Fibroblast of lung (primary cell): ENCODE measurements at regions not wholly inside any gene's neighbourhood (a gene's known extent, or its start where the extent isn't known, plus 50 kb on each side); places are given as distances from the start of the nearest gene placed in this dataset.

ENCODE experiments used
- CTCF ChIP-seq, 2 donors: IDR thresholded peaks in 1 of 2; conservative IDR thresholded peaks in 1 of 2; 1 replicate in 1 of 2; 2 replicates in 1 of 2; pipeline ENCODE4 v1.5.1; 2011 to 2012; ENCODE audit warnings: low read length in 2 of 2, control low read depth in 1 of 2, inconsistent platforms in 1 of 2, low read depth in 1 of 2, mild to moderate bottlenecking in 1 of 2
- EZH2 ChIP-seq: IDR thresholded peaks from 2 replicates; pipeline ENCODE4 v1.5.1; 2012; ENCODE audit warnings: low read length, control low read depth, mild to moderate bottlenecking; ENCODE audit errors: missing control alignments

- TF ChIP-seq CTCF (conservative IDR thresholded peaks at IDR 0.05 in 1 of 2, IDR thresholded peaks at IDR 0.05 in 1 of 2; ENCODE audit: low read depth in 1 of 2, low read length in 2 of 2) (no peak), EZH2 (no peak)
Measured at GRCh38 chr19:46913852-46914430, 53.1 kb downstream of the ARHGAP35 start.
